ENCODE measurements at regions not wholly inside any gene's neighbourhood (a gene's known extent, or its start where the extent isn't known, plus 50 kb on each side); places are given as distances from the start of the nearest gene placed in this dataset.

- DNase-seq (ENCODE audit: low spot score) = peak; percentile 8
- intact Hi-C loops (cut with DNase I) = loop anchor here (10.0 kb wide), 1 partner anchor 59 kb away; no protein-coding TSS in a partner anchor
- ATAC-seq = peak; percentile 89
Observed at GRCh38 chr20:24755411-24755922, 193.6 kb upstream of the CST7 start.

DNA sequence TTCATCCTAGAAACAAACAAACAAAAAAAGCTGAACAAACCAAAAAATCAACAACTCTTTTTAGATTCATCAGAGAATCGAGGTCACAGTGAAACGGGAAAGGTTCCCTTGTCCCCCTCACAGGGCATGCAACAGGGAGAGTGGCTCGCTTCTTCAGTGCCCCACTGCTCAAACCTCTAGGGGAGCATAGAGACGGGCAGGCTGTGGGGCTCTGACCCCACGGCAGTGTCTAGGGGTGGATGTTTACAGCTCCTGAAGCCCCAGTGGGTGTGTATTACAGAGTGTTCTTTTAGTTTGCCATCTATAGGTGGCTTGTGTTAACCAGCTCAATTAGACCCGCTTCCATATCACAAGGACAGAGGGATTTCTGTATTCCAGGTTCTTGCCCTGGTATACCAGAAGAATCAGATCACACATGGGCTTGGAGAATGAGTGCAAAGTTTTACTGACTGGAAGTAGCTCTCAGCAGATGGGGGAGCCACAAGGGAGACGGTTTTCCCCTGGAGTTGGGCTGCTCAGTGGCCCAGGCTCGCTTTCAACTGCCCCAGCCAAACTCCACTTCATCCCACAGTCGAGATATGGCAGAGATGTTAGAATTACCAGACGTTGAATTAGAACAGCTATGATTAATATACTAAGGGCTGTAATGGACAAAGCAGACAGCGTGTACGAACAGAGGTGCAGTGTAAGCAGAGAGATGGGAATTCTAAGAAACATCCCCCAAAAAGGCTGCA lies 192.6 kb upstream of the CST7 start:
- ATAC-seq = peak; percentile 26
- intact Hi-C loops (cut with DNase I) = loop anchor here (10.0 kb wide), 1 partner anchor 58 kb away; no protein-coding TSS in a partner anchor
- peak; percentile 22 for DNase-seq (ENCODE audit: low spot score)

DNA sequence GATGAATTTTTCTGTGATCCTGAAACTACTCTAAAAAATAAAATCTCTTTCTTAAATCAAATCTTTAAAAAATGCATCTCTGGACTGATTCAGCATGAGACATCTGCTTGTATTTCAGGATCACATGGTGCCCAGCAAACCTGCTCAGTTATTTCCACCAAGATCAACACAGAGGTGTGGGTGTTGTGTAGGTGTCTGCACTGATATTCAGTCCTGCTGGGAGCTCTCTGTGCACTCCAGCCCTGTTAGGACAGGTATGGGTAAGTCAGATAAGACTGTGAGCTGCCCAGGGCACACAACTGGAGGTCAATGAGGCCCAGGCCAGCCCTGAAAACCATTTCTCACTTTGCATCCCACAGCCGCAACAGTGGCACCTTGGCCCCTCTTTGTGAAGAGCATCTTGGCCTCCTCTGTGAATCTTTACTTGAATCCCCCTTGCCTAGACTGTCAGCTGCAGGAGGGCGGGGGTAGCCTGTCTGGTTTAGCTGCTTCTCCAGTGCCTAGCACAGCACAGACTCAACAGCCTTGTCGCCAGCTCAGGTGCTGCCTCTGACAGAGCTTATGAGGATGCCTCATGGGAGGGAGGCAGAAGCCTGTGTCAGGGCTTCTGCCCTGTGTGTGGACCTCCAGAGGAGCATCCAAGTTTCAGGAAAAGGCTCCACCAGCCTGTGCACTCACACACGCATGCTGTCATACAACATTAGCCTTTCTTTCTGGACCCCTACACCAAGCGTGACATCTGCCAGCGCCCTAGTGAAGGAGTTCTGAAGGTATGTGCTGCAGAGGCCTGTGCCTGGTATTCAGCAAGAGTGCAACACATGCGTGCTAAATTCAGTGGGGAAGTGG lies 187.6 kb upstream of the CST7 start:
- ATAC-seq (no peak), DNase-seq (ENCODE audit: low spot score) (peak; percentile 49)
- intact Hi-C loops (cut with DNase I) = no loop called here

DNA sequence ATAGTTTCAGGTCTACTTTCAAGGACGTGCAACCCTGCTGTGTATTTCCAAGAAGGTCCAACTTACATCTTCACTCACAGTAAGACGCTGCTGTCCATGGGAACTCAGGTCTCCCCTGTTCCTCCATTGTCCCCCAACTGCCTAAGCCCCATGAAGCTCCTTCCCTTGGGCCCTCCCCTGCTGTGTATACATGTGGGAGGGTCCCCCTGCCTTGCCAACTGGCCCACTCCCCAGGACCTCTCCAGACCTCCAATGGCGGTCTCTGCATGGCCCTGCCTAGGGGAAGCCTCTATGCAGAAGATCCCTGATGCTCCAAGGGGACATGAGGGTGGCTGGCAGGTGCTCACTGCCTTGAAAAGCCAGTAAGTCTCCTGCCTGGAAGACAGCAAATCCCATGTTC lies 186.7 kb upstream of the CST7 start:
- ATAC-seq = no peak
- intact Hi-C loops (cut with DNase I) = no loop called here
- DNase-seq (ENCODE audit: low spot score) = peak; percentile 13

GRCh38 chr20:24762791-24763350 lies 186.2 kb upstream of the CST7 start:
- intact Hi-C loops (cut with DNase I) = no loop called here
- peak; percentile 39 for DNase-seq (ENCODE audit: low spot score)
- ATAC-seq = no peak

- no peak for DNase-seq (ENCODE audit: low spot score)
- ATAC-seq = no peak
- intact Hi-C loops (cut with DNase I) = no loop called here
Observed at GRCh38 chr20:24763386-24764026, 185.6 kb upstream of the CST7 start.

DNA sequence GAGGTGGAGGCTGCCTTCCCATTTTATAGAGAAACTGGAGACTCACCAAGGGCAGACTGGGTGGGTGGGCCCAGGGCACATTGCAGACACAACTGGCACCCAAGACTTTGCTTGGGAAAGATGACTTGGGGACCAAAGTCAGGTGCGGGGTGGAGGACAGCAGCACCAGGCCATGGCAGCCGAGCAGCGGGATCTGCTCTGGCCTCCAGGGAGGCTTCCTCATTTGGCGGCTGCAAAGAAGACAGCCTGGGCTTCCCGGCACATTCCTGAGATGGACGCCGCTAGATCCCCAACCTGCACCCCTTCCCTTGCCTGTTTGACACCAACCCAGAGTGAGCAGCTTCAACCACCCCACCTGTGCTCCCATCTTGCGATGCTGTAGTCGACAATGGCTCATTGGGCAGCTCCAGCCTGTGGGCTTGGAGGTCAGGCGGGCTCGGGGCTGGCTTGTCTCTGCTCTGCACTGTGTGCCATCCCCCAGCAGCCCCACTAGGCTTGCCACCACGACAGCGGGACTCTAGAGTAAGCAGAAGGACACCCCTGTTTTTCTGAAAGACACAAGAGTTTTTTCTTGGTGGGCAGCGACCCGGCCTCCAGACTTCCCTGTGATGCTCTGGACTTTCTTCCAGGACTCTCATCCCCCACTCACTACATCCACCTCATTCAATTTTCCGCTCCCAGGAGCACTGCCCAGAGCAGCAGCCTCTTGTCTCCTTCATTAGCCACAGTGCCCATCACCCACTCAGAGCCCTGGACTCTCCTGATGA lies 184.9 kb upstream of the CST7 start:
- DNase-seq (ENCODE audit: low spot score) (no peak), ATAC-seq (no peak)
- intact Hi-C loops (cut with DNase I) = no loop called here

DNA sequence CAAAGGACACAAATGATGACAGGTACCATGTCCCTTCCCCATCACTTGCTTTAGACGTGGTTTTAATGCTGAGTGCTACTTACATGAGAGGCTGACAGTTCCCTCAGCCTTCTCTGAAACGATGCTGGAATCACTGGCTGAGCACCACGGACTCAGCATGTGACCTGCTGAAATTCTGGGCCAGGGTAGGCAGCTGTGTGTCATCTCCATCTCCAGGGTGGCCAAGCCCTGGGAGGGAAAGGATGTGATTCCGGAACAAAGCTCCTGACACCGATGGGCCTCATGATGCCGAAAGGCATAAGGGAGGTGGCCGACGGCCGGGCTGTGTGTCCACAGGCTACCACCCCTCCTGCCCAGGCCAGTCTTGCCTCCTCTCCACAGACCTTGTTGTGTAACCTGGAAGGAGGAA lies 184.3 kb upstream of the CST7 start:
- intact Hi-C loops (cut with DNase I) = no loop called here
- DNase-seq (ENCODE audit: low spot score) (no peak), ATAC-seq (no peak)

DNA sequence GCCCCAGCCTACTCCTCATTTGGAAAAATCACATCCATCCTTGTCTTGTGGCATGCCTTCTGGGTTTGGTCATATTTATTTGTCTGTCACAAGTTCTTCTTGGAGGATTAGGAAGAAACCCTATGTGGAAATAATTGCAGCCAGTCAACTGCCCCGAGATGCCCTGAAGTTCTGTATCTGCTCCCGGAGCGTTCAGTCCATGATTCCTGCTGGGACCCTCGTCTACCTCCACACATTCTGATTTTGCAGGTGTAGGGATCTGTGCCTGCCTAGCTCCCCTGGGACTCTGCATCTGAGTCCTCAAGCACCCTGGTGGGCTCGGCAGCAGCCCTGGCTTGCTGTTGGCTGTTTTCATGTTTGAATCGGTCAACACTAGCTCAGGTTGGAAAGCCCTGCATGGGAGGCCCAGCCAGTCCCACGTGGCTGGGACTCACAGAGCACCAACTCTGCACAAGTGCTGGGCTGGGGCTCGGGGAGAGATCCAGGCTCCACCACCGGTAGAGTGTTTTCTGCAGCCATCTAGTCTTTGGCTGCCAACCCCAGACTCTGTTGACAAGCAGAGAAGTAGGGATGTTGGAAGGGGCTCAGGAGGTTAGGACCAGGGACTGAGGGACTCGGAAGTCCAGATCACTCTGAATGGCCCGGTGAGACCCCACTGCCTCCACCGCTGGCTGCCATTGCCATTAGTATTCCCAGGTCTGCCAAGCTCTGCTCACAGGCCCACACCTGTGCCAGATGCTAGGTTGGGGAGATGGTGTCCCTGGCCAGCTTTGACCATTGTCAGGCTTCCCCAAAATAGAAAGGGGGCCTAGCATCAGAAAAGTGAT lies 183.5 kb upstream of the CST7 start:
- ATAC-seq (no peak), DNase-seq (ENCODE audit: low spot score) (peak; percentile 8)
- intact Hi-C loops (cut with DNase I) = no loop called here

DNA sequence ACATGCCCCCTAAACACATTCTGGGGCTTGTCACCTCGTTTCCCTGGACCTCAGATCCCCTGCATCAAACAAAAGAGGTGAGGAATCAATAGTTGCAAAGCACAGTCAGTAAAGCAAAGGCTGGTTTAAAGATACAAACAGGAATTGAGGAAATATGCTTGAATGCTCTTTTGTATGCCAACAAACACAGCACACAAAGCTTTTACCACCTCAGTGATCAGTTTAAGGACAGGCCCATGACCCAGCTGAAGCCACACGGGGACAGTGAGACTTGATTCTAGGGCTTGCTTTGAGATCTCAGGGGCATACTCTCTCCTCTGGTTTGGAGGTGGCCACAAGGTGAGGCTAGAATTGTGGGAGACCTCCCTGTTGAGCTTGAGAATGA lies 182.9 kb upstream of the CST7 start:
- no peak for ATAC-seq

GRCh38 chr20:24766826-24767622 lies 182.0 kb upstream of the CST7 start:
- DNase-seq (ENCODE audit: low spot score) = no peak
- intact Hi-C loops (cut with DNase I) = no loop called here
- no peak for ATAC-seq

More for the DNA sequence above, 182.9 kb upstream of the CST7 start:
- no peak for DNase-seq (ENCODE audit: low spot score)
- intact Hi-C loops (cut with DNase I) = no loop called here

GRCh38 chr20:24767623-24768100 lies 181.4 kb upstream of the CST7 start:
- ATAC-seq (no peak), DNase-seq (ENCODE audit: low spot score) (no peak)
- intact Hi-C loops (cut with DNase I) = no loop called here

- ATAC-seq = no peak
- intact Hi-C loops (cut with DNase I) = no loop called here
Observed at GRCh38 chr20:24768201-24768636, 180.8 kb upstream of the CST7 start.

DNA sequence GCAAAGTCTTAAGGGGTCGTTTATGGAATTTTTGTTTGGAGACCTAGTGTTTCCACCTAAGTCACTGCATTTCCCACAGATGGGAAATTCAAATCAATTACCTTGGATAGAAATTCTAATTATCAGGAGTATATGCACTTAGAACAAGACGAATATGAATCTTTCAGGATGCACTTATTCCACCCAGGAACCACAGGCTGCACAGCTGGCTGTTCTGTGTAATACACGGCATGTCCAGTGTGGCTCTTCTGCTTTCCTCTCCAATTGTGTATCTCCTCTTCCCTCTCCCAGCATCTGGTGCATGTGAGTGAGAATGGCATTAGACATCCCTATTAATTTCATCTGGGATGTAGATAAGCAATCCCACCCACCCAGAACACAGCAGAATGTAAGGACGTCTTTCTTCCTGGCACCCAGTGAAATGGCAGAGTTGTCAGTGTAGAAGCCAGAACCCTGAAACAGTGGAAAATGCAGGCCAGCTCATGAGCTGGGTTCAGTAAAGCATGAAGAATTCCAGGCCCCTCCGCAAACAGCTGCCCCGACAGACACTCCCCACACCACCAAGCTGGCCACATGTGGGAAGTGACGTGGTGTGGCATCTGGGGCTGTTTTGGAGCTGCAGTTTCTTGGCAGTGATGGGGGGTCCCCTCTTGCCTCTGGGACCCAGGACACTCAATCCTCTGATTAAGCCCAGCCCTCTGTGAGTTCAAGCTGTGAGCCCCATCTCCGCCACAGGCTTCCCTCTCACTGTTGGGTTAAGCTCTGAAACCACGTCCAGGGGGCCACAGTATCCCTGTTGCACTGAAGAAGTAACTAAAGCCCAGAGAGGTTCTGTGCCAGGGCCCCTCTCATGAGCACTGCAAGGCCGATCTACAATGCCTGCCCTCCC lies 180.1 kb upstream of the CST7 start:
- intact Hi-C loops (cut with DNase I) = no loop called here
- no peak for DNase-seq (ENCODE audit: low spot score)
- no peak for ATAC-seq

More at GRCh38 chr20:24768201-24768636, 180.8 kb upstream of the CST7 start:
- no peak for DNase-seq (ENCODE audit: low spot score)

- intact Hi-C loops (cut with DNase I) = no loop called here
- ATAC-seq = no peak
- DNase-seq (ENCODE audit: low spot score) = no peak
Observed at GRCh38 chr20:24769878-24770627, 179.0 kb upstream of the CST7 start.
